ENCODE measurements at regions not wholly inside any gene's neighbourhood (a gene's known extent, or its start where the extent isn't known, plus 50 kb on each side); places are given as distances from the start of the nearest gene placed in this dataset.
A peak's percentile ranks its signal among the peaks of the same experiment; 100 is the strongest.
"Not testable (repeated sequence)": the region's sequence is repeated elsewhere in the genome, so short reads cannot be mapped to it uniquely, and the experiment has no call there.

- DNase-seq: no peak
Observed at GRCh38 chr20:52049001-52049731, 142.4 kb downstream of the ZFP64 start.

GRCh38 chr20:52047811-52048764 is 143.5 kb downstream of the ZFP64 start:
- DNase-seq: peak in 1 of 2 donors; percentile 35

- DNase-seq: no peak
Observed at GRCh38 chr20:52041966-52042365, 149.6 kb downstream of the ZFP64 start.

GRCh38 chr20:52039790-52040189 is 151.8 kb downstream of the ZFP64 start:
- DNase-seq: no peak

GRCh38 chr20:52038632-52039031 is 152.9 kb downstream of the ZFP64 start:
- DNase-seq: not testable (repeated sequence)

GRCh38 chr20:52037370-52037769 is 154.2 kb downstream of the ZFP64 start:
- DNase-seq: no peak

- no peak for DNase-seq
Observed at GRCh38 chr20:52035977-52036376, 155.6 kb downstream of the ZFP64 start.

GRCh38 chr20:52035498-52035897 is 156.1 kb downstream of the ZFP64 start:
- DNase-seq: no peak

GRCh38 chr20:52034581-52034980 is 157.0 kb downstream of the ZFP64 start:
- DNase-seq: no peak

GRCh38 chr20:52033313-52033712 is 158.3 kb downstream of the ZFP64 start:
- DNase-seq: no peak

- DNase-seq: not testable (repeated sequence)
Observed at GRCh38 chr20:52032304-52032683, 159.3 kb downstream of the ZFP64 start.

- DNase-seq: peak in 1 of 2 donors; percentile 51
Observed at GRCh38 chr20:52031563-52032303, 159.8 kb downstream of the ZFP64 start.

GRCh38 chr20:52031206-52031562 is 160.4 kb downstream of the ZFP64 start:
- no peak for DNase-seq

GRCh38 chr20:52029129-52029528 is 162.4 kb downstream of the ZFP64 start:
- DNase-seq: not testable (repeated sequence)

- no peak for DNase-seq
Observed at GRCh38 chr20:52025938-52026337, 165.6 kb downstream of the ZFP64 start.

GRCh38 chr20:52019313-52019712 is 172.3 kb downstream of the ZFP64 start:
- DNase-seq: no peak

GRCh38 chr20:52017669-52018317 is 173.8 kb downstream of the ZFP64 start:
- no peak for DNase-seq

GRCh38 chr20:52016022-52016421 is 175.6 kb downstream of the ZFP64 start:
- no peak for DNase-seq

GRCh38 chr20:52015155-52015554 is 176.4 kb downstream of the ZFP64 start:
- DNase-seq: no peak

- no peak for DNase-seq
Observed at GRCh38 chr20:52012079-52012478, 179.5 kb downstream of the ZFP64 start.

- DNase-seq: no peak
Observed at GRCh38 chr20:52011093-52011492, 180.5 kb downstream of the ZFP64 start.

GRCh38 chr20:52010541-52010940 is 181.0 kb downstream of the ZFP64 start:
- DNase-seq: no peak

- no peak for DNase-seq
Observed at GRCh38 chr20:52008874-52009273, 182.7 kb downstream of the ZFP64 start.
